Sigmoid colon (tissue), 6 donors: ENCODE measurements at regions not wholly inside any gene's neighbourhood (a gene's known extent, or its start where the extent isn't known, plus 50 kb on each side); places are given as distances from the start of the nearest gene placed in this dataset.

Experiments used
- DNase-seq: peaks from one replicate; pipeline ENCODE4 v3.0.0-alpha.2; 2019
- H3K27ac ChIP-seq, 4 donors: fragments of 200-600 bp; sonication (generic); one replicate each; pipeline ENCODE4 v1.5.1; 2016 to 2019; ENCODE audit warnings: mild to moderate bottlenecking in 1 of 4
- H3K27me3 ChIP-seq, 3 donors: fragments of 200-600 bp; sonication (generic); one replicate each; pipeline ENCODE4 v1.5.1; 2019; ENCODE audit warnings: mild to moderate bottlenecking in 1 of 3
- H3K36me3 ChIP-seq, 4 donors: fragments of 200-600 bp; sonication (generic); one replicate each; pipeline ENCODE4 v1.5.1; 2016 to 2019
- H3K4me1 ChIP-seq, 4 donors: fragments of 200-600 bp; sonication (generic); one replicate each; pipeline ENCODE4 v1.5.1; 2017 to 2019
- H3K4me3 ChIP-seq, 4 donors: fragments of 200-600 bp; sonication (generic); one replicate each; pipeline ENCODE4 v1.5.1; 2017 to 2019; ENCODE audit warnings: mild to moderate bottlenecking in 2 of 4, moderate library complexity in 1 of 4
- H3K9me3 ChIP-seq, 4 donors: fragments of 200-600 bp in 3 of 4; sonication (generic) in 3 of 4; one replicate each; pipeline versions ENCODE4 v1.5.1 to v1.6.1; 2013 to 2019
- EP300 ChIP-seq, 4 donors: sonication (generic); formaldehyde crosslinking; IDR thresholded peaks; one replicate each; pipeline ENCODE4 v1.6.1; 2017; ENCODE audit warnings: antibody characterized with exemption in 4 of 4
- POLR2A ChIP-seq, 2 donors: fragments of 450-650 bp; IDR thresholded peaks; one replicate each; pipeline ENCODE4 v1.6.1; 2016; ENCODE audit warnings: antibody characterized with exemption in 2 of 2, mild to moderate bottlenecking in 2 of 2, moderate library complexity in 2 of 2
- POLR2AphosphoS5 ChIP-seq, 4 donors: sonication (generic); formaldehyde crosslinking; IDR thresholded peaks; one replicate each; pipeline ENCODE4 v1.6.1; 2017; ENCODE audit warnings: antibody characterized with exemption in 4 of 4
- WGBS, 2 donors: extraction: QIAGEN DNeasy Blood & Tissue Kit; methylation state at CpG; one replicate each; pipeline ENCODE4 v1.1.7; 2013; 5-methylcytosine and 5-hydroxymethylcytosine counted together
- intact Hi-C: fragments of 100-400 bp; cut with DNase I; formaldehyde crosslinking; loops from one replicate; pipeline ENCODE4 v1.15.1; 2023
- TF ChIP-seq, protein P1 (sequence below), 4 experiments: fragments of 450-650 bp in 3 of 4; fragments of 200-600 bp in 1 of 4; IDR thresholded peaks; one replicate each; pipeline ENCODE4 v1.5.1; 2016 to 2019; ENCODE audit warnings: antibody characterized with exemption in 4 of 4, mild to moderate bottlenecking in 3 of 4, moderate library complexity in 2 of 4
- donor health status: healthy with polysubstance abuse.
- donor health status: healthy.

DNA sequence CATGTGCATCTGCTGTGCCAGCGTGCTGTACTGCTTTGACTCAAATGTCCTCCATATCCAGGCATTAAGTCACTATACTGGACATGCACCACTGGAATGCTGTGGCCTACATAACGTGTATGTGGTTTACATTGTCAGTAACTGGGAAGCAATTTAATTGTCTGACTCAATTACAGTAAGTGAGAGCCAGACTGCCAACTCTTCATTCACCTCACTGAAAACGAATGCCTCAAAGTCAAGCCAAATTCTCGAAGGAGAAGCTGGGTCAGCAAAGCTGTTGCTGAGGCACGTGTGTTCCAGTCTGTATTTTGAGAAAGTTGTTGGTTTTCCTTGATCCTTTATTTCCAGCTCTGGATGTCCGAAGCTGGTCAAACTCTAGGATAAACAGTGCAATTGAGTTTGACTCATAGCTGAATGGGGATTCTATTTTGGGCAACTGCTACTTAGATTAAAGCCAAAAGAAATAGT lies 534.3 kb downstream of the COL12A1 start:
- no peak overlapping the region for H3K27ac ChIP-seq
- DNase-seq: no peak
- intact Hi-C loops: no loop called here
- 55 to 64% methylated on average over 6 of the region's 6 CpGs for WGBS, 2 donors
- TF ChIP-seq, protein P1, sequence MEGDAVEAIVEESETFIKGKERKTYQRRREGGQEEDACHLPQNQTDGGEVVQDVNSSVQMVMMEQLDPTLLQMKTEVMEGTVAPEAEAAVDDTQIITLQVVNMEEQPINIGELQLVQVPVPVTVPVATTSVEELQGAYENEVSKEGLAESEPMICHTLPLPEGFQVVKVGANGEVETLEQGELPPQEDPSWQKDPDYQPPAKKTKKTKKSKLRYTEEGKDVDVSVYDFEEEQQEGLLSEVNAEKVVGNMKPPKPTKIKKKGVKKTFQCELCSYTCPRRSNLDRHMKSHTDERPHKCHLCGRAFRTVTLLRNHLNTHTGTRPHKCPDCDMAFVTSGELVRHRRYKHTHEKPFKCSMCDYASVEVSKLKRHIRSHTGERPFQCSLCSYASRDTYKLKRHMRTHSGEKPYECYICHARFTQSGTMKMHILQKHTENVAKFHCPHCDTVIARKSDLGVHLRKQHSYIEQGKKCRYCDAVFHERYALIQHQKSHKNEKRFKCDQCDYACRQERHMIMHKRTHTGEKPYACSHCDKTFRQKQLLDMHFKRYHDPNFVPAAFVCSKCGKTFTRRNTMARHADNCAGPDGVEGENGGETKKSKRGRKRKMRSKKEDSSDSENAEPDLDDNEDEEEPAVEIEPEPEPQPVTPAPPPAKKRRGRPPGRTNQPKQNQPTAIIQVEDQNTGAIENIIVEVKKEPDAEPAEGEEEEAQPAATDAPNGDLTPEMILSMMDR (IDR thresholded peaks at IDR 0.05): no peak
- TF ChIP-seq POLR2AphosphoS5 (IDR thresholded peaks at IDR 0.05): no peak
- no peak for TF ChIP-seq POLR2A (IDR thresholded peaks at IDR 0.05)
- TF ChIP-seq EP300 (IDR thresholded peaks at IDR 0.05): no peak
- H3K27me3 ChIP-seq: no peaks in the 10 kb centered on the region
- peaks cover 0 to 7% (median 0%) of the 10 kb centered on the region in 4 donors for H3K4me1 ChIP-seq
- H3K36me3 ChIP-seq: no peaks in the 10 kb centered on the region
- H3K9me3 ChIP-seq: no peaks in the 10 kb centered on the region
- H3K4me3 ChIP-seq: no peak overlapping the region

DNA sequence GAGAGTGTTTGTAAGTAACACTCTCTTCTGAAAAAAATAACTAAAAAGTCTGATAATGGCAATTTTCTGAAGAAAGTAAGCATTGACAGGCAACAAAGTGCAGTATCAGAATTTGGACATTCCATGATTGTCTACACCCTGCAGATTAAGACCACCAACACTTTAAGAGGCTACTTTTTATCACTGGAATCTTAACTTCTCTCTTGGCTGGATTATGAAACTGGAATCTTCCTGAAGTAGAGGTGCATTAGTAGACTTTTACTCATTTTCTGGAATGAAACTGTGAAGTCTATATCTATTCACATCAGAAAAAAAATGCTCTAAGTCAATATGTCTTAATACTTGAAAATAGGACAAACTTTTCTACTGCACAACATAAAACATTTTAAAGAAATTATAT lies 547.5 kb downstream of the COL12A1 start:
- H3K36me3 ChIP-seq: no peaks in the 10 kb centered on the region
- TF ChIP-seq, protein P1 (IDR thresholded peaks at IDR 0.05): no peak
- TF ChIP-seq POLR2AphosphoS5 (IDR thresholded peaks at IDR 0.05) (no peak), POLR2A (IDR thresholded peaks at IDR 0.05) (no peak), EP300 (IDR thresholded peaks at IDR 0.05) (no peak)
- H3K4me3 ChIP-seq: no peak overlapping the region
- H3K9me3 ChIP-seq: no peaks in the 10 kb centered on the region
- intact Hi-C loops: no loop called here
- DNase-seq: no peak
- H3K27ac ChIP-seq: no peak overlapping the region
- no peaks in the 10 kb centered on the region for H3K27me3 ChIP-seq
- H3K4me1 ChIP-seq: no peaks in the 10 kb centered on the region

DNA sequence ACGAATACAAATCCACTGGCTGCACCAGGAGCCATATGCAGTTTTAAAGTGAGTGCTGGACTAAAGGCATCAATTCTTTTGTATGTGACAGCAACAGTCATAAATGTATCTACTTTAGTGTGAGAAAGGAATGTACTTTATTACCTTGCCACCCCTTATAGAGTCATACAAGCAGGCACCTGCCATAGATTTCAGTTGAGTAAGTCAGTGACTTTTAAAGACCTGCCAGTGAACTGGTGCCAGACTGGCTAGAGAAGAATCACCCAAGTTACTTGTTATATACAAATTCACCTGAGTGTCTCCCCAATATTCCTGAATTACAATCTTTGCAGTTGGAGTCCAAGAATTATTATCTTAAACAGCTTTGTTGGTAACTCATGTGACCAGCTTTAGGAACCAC lies 547.9 kb downstream of the COL12A1 start:
- Histone ChIP-seq H3K9me3 (no peaks in the 10 kb centered on the region), H3K27ac (no peak overlapping the region), H3K27me3 (no peaks in the 10 kb centered on the region), H3K4me3 (no peak overlapping the region), H3K36me3 (no peaks in the 10 kb centered on the region), H3K4me1 (no peaks in the 10 kb centered on the region)
- WGBS, 2 donors: 35 to 77% methylated on average over 1 of the region's 1 CpG
- intact Hi-C loops: no loop called here
- DNase-seq: no peak
- TF ChIP-seq POLR2AphosphoS5 (IDR thresholded peaks at IDR 0.05): no peak
- TF ChIP-seq, protein P1 (IDR thresholded peaks at IDR 0.05): no peak
- no peak for TF ChIP-seq POLR2A (IDR thresholded peaks at IDR 0.05)
- no peak for TF ChIP-seq EP300 (IDR thresholded peaks at IDR 0.05)

DNA sequence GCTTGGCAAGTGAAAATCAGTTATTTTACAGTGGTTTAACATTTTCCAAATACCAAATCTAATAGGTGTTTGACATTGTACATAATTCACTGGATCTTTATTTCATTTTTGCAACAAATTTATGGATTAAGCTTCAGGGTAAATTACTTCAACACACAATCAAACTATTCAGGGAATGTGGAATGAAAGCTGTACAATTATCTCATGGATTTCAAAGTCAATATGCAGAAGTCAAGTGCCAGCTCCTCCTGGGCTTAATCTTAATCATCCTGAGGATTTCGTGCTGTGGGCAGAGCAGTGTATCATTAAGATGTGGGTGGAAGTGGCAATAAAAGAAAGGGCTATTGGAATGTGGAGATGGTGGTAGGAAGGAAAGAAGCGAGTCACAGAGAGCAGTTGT lies 548.8 kb downstream of the COL12A1 start:
- Histone ChIP-seq H3K27ac (no peak overlapping the region), H3K36me3 (no peaks in the 10 kb centered on the region), H3K4me1 (no peaks in the 10 kb centered on the region), H3K27me3 (no peaks in the 10 kb centered on the region), H3K9me3 (no peaks in the 10 kb centered on the region), H3K4me3 (no peak overlapping the region)
- no peak for TF ChIP-seq EP300 (IDR thresholded peaks at IDR 0.05)
- TF ChIP-seq, protein P1 (IDR thresholded peaks at IDR 0.05): no peak
- no peak for TF ChIP-seq POLR2A (IDR thresholded peaks at IDR 0.05)
- TF ChIP-seq POLR2AphosphoS5 (IDR thresholded peaks at IDR 0.05): no peak
- intact Hi-C loops: no loop called here
- no peak for DNase-seq
- 35 to 56% methylated on average over 2 of the region's 2 CpGs for WGBS, 2 donors

DNA sequence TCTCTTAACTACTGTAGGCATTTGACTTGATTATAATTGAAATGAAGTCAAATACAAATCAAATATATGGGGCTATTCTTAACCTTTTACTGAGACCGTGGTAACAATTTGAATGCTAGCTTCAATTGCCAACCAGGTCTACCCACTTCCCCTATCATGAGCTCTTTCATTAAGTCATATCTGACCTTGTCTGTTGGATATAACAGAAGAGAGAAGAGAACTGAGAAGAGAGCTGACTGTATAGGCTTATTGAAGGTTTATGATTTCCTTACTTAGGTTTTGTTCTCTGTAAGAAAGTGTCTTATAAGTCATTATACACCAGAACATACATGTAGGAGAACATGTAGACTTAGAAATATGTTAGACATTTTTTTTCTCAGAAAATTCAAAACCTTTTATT lies 549.4 kb downstream of the COL12A1 start:
- Histone ChIP-seq H3K27ac (no peak overlapping the region), H3K9me3 (no peaks in the 10 kb centered on the region), H3K36me3 (no peaks in the 10 kb centered on the region), H3K27me3 (no peaks in the 10 kb centered on the region), H3K4me1 (no peaks in the 10 kb centered on the region), H3K4me3 (no peak overlapping the region)
- intact Hi-C loops: no loop called here
- 81 to 87% methylated on average over 1 of the region's 1 CpG for WGBS, 2 donors
- DNase-seq: no peak
- TF ChIP-seq, protein P1 (IDR thresholded peaks at IDR 0.05): no peak
- TF ChIP-seq POLR2A (IDR thresholded peaks at IDR 0.05): no peak
- TF ChIP-seq POLR2AphosphoS5 (IDR thresholded peaks at IDR 0.05): no peak
- TF ChIP-seq EP300 (IDR thresholded peaks at IDR 0.05): no peak
